ENCODE measurements at regions not wholly inside any gene's neighbourhood (a gene's known extent, or its start where the extent isn't known, plus 50 kb on each side); places are given as distances from the start of the nearest gene placed in this dataset.

- TF ChIP-seq CTCF (IDR thresholded peaks at IDR 0.05) (no peak), POLR2A (IDR thresholded peaks at IDR 0.05) (no peak)
Measured at GRCh38 chr6:78025502-78025901, 372.7 kb downstream of the MEI4 start.
